Activated gamma-delta T cell treated with anti-CD3 and anti-CD28 coated beads, Interleukin-2, amount 50 U/mL, for 16 hours (primary cell): ENCODE measurements at regions not wholly inside any gene's neighbourhood (a gene's known extent, or its start where the extent isn't known, plus 50 kb on each side); places are given as distances from the start of the nearest gene placed in this dataset.
"Not testable (repeated sequence)": the region's sequence is repeated elsewhere in the genome, so short reads cannot be mapped to it uniquely, and the experiment has no call there.

Experiments used
- DNase-seq: peaks from one replicate; pipeline ENCODE4 v3.0.0-alpha.2; 2020; ENCODE audit warnings: low read depth

DNA sequence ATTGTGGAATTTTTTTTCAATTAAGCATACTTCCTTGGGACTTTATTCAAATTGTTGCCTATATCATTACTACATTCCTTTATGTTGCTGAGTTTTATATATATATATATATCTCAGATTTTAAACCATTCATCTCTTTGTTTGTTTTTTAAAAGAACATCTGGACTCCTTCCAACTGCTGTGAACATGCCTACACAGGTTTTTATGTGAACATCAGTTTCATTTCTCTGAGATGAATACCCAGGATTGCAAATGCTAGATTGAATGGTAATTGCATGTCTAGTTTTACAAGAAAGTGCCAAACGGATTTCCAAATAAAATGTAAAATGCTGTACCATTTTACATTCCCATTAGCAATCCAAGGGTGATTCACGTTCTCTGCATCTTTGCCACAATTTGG lies 1289.3 kb downstream of the HACE1 start:
- no peak for DNase-seq

DNA sequence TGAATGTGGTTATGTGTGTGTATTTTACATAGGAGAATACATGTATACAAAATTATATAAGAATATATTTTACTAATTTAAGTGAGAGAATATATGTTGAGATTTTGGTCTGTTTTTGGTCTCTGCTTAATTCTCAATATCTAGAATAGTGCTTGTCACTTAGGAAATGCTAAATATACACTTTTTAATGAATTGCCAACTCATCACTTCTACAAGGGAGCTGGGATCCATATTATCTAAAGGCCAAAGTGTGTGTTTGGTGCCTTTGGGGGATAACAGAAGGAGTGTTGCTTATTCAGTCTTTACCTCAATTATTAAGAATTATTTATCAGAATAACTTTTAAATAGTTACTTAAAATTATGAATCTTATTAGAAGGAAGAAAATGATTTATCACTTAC lies 1304.8 kb downstream of the HACE1 start:
- no peak for DNase-seq

GRCh38 chr6:103538381-103538780 lies 1321.3 kb downstream of the HACE1 start:
- DNase-seq = no peak

DNA sequence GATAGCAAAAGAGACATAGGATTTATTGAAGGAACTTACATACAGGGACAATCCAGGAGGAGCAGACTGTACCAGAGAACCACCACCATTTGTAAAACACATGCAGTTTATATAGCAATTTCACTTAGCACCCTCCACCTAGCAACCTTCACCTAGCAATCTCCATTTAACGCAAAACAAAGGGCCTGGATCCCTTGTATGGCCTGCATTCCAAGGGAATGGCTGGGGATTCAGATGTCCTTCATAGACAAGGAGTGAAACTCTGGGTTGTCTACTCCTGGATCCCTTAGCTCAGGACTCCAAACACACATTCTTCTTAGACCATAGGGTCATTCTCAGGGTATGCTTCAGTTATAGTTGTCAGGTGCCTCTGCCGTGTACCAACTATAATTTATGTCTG lies 1324.9 kb downstream of the HACE1 start:
- no peak for DNase-seq

GRCh38 chr6:103534095-103534494 lies 1325.6 kb downstream of the HACE1 start:
- no peak for DNase-seq

DNA sequence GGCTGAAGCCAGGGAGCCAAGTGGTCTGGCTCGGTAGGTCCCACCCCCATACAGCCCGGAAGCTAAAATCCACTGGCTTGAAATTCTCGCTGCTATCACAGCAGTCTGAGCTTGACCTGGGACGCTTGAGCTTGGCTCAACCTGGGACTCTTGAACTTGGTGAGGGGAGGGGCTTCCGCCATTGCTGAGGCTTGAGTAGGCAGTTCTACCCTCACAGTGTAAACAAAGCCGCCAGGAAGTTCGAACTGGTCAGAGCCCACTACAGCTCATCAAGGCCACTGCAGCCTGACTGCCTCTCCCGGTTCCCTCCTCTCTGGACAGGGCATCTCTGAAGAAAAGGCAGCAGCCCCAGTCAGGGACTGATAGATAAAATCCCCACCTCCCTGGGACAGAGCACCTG lies 1337.7 kb downstream of the HACE1 start:
- DNase-seq = no peak

GRCh38 chr6:103516336-103516735 lies 1343.4 kb downstream of the HACE1 start:
- DNase-seq = no peak

- no peak for DNase-seq
Observed at GRCh38 chr6:103507052-103507451, 1352.7 kb downstream of the HACE1 start.

DNA sequence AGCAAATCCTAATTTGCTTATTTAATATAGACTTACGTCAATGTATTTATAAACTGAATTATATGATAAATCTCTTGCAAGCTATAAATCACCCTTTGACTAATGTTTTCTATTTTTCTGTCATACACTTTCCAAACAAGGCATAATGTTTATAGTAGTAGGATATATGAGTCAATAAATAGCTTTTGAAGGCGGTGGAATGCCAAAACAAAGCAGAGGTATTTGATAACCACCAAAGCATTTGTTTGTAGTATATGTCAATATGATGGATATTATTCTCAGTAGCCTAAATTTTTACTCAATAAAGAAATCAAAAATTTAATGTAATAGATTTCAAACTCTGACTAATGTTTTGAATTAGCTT lies 1354.6 kb downstream of the HACE1 start:
- no peak for DNase-seq

GRCh38 chr6:103504501-103505154 lies 1355.1 kb downstream of the HACE1 start:
- DNase-seq = no peak

- not testable (repeated sequence) for DNase-seq
Observed at GRCh38 chr6:103496588-103496987, 1363.1 kb downstream of the HACE1 start.

- no peak for DNase-seq
Observed at GRCh38 chr6:103456652-103457051, 1403.1 kb downstream of the HACE1 start.

DNA sequence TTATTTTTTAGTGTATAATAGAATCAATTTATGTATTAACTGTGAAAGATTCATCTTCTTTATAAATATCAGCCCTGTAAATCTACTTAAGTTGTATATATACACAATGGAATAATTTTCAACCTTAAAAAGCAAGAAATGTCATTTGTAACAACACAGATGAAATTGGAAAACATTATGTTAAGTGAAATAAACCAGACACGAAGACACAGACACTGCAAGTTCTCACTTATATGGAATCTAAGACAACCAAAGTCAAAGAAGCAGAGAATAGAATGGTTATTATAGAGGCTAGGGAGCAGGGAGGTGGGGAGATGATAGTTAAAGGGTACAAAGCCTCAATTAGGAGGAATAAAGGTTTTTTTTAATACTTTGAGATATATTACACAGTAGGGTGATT lies 1404.4 kb downstream of the HACE1 start:
- no peak for DNase-seq

DNA sequence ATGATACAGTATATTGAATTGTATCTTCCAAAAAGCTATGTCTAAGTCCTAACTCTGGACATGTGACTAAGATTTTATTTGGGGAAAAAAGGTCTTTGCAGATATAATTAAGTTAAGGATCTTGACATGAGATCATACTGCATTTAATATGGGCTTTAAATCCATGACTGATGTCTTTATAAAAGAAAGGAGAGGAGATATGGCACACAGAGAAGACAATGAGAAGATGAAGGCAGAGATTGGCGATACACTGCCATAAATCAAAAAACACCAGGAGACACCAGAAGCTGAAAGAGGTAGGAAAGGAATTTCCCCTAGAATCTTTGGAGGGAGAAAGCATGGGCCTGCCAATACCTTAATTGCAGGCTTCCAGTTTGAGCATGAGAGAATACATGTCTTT lies 1450.2 kb downstream of the HACE1 start:
- DNase-seq = no peak

GRCh38 chr6:103405321-103405720 lies 1454.4 kb downstream of the HACE1 start:
- DNase-seq = no peak

DNA sequence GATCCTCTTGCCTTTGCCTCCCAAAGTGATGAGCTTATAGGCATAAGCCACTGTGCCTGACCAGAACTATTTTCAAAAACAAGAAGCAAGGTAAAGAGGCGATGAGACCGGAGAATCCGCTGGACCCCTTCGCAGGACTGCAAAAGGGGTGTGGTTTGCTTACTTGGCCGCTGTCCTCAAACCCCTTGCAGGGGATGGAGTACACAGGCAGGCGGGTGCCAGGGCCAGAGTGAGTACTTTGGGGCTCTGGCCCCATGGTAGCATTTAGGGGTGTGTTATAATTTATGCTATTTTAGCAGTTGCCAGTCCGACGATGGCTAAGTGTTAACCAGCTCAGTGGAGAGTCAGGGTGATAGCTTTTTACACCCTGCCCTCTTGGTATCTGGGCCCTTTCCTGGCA lies 1454.9 kb downstream of the HACE1 start:
- DNase-seq = no peak

DNA sequence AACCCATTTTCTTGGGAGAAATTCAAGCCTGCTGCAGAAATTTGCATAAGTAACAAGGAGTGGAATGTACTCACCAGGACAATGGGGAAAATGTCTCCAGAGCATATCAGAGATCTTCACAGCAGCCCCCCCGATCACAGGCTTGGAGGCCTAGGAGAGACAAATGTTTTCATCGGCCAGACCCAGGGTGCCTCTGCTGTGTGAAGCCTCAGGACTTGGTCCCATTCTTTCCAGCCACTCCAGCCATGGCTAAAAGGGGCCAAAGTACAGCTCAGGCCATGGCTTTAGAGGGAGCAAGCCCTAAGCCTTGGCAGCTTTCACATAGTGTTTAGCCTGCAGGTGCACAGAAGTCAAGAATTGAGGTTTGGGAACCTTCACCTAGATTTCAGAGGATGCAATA lies 1463.0 kb downstream of the HACE1 start:
- no peak for DNase-seq

DNA sequence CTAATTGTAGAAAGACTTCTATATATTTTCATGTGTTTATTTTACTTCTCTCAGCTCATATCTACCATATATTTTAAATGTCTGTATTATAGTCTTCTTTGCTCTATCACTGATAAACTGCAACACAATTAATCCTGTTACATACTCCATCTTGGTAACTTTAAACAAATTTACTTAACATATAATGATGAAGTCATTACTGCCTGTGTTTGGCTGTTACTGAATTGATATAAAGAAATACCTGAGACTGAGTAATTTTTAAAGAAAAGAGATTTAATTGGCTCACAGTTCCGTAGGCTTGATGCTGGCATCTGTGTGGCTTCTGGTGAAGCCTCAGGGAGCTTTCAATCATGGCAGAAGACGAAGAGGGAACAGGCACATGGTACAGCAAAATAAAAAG lies 1480.4 kb downstream of the HACE1 start:
- no peak for DNase-seq

DNA sequence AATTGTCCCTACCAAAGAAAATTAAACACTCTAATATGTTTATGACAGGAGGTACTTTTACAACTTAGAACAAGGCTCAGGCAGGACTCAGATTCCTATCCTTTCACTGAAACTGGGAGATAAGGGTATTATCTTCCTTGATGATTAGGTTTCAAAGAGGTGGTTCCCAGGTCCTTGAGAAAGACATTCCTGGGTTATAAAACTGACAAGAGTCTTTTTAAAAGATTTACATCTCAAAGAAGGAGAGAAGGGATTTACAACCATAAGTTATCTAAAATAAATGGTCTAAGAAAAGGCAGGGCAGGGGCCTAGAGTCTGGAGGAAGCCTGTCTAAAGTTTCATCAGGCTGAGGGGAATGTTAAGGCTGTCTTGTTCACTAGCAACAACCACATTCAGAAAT lies 1492.5 kb downstream of the HACE1 start:
- DNase-seq = no peak

- no peak for DNase-seq
Observed at GRCh38 chr6:103356531-103356930, 1503.2 kb downstream of the HACE1 start.

DNA sequence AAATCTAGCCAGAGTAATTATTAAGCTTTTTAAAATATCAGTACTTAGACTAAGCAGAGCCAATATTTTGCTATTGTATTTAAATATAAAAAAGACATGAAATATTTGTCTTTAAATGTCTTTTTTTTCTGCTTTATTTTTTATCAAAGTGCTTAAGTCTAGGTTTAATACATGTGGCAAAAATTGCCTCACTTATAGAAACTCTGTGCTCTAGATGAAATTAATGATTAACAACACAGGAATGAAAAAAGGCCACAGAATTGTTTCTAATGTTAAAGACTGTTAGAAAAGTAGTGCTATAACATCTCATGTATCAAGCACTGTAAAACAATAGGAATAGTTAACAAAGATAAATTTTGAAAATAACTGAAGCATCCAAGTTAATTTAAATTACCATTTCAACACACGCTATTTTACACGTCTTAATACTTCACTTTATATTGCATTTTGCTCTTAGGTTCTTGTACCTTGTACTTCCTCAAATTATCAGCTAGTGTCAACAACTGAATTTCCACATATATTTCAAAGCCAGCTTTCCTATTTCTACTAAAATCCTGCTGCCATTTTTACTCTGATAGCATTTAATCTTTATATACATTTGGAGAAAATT lies 1515.1 kb downstream of the HACE1 start:
- no peak for DNase-seq

DNA sequence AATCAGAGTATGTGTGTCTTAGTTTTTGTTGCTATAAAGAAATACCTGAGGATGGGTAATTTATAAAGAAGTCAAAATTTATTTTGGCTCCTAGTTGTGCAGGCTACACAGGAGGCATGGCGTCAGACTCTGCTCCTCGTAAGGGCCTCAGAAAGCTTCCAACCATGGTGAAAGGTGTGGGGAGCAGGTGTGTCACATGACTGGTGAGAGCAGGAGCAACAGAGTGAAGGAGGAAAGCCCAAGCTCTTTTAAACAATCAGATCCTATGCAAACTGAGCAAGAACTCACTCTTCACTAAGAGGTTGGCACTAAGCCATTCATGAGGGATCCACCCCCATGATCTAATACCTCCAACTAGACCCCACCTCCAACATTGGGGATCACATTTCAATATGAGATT lies 1524.3 kb downstream of the HACE1 start:
- DNase-seq = no peak

DNA sequence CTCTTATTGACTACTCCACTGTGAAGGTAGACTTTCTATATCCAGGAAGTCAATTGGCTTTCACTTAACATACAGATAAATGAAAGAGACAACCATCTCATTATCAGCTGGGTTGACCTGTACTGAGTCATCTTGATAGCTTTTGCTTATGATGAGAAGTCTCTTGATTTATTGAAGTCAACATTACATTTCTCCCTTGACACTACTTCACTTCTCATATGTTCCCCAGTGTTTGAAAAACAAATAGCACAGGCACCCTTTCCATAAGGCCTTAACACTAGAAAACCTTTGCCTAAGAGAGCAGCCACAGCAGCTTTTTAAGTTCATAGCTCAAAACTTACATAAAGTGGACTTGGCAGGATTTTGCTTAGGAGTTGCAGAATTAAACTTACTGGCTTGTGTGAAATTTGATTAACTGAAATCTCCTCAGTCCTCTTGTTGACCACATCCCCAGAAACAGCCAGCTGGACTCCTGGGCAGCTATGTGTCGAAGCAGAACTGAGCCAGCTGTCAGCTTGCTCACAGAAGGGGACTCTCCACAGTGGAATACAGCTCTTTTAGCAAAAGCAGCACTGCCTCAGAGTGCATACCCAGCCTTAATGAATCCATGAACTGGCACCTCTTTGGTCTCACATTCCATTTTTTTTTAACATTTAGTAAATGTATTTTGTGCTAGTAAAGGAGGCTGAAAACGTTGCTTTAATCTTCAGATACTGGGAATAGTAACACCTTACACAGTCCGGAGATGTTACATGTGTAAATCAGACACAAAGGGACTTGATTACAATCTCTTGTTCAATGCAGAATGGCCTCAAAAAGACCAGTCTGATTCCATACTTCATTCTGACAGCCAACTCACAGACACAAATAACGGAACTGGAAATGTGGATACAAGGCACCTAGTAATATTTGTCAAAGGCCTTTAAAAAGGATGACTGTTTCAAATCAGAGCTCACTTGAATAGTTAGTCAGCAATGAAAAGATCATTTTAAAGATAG lies 1532.7 kb downstream of the HACE1 start:
- DNase-seq = no peak
